ENCODE measurements at regions not wholly inside any gene's neighbourhood (a gene's known extent, or its start where the extent isn't known, plus 50 kb on each side); places are given as distances from the start of the nearest gene placed in this dataset.
A peak's percentile ranks its signal among the peaks of the same experiment; 100 is the strongest.

DNA sequence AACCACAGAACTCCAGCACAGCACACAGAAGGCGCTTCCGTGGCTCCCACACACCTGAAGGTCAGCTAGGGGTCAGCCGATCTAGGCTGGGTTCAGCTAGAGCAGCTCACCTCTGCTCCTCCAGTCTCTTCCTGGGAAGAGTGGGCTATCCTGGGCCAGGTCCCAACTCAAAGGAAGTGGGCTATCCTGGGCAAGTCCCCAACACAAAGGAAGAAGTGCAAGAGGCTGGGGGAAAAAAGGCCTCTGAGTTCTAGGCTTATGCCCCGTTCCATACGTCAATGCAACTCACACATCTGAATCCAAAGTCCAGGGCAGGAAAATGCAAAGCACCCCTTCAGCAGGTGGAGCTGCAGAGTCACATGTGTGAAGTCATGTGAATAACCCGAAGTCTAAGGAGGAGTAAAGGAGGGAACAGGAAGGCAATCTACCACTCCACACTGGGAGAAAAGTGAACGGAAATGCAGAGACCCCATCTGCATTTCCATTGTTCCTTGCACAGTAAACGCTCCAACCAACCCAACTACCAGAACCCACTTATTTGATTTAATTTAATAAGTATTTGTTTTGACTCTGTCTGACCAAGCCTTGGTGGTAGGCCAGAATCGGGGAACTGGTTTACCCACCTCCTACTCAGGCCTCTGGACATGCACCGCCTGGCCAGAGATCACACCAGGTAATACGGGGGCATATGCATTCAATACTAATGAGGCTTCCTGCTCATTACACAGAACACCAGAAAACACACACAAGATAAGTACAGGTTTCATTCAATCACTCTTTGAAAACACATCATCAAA is 95.5 kb upstream of the RNF32 start (continued):
- TF ChIP-seq, protein P1, sequence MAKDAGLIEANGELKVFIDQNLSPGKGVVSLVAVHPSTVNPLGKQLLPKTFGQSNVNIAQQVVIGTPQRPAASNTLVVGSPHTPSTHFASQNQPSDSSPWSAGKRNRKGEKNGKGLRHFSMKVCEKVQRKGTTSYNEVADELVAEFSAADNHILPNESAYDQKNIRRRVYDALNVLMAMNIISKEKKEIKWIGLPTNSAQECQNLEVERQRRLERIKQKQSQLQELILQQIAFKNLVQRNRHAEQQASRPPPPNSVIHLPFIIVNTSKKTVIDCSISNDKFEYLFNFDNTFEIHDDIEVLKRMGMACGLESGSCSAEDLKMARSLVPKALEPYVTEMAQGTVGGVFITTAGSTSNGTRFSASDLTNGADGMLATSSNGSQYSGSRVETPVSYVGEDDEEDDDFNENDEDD (CRISPR knock-in tag; IDR thresholded peaks at IDR 0.05; ENCODE audit: borderline replicate concordance): peak; percentile 35; the same call in 1 of the 2 replicates
- no peak for TF ChIP-seq ZNF614 (CRISPR knock-in tag; IDR thresholded peaks at IDR 0.05; ENCODE audit: borderline replicate concordance)
- no peak for TF ChIP-seq ZFP62 (CRISPR knock-in tag; IDR thresholded peaks at IDR 0.05)
- TF ChIP-seq RBFOX2 (IDR thresholded peaks at IDR 0.05; ENCODE audit: low read depth, low read length): no peak
- TF ChIP-seq, protein P2, sequence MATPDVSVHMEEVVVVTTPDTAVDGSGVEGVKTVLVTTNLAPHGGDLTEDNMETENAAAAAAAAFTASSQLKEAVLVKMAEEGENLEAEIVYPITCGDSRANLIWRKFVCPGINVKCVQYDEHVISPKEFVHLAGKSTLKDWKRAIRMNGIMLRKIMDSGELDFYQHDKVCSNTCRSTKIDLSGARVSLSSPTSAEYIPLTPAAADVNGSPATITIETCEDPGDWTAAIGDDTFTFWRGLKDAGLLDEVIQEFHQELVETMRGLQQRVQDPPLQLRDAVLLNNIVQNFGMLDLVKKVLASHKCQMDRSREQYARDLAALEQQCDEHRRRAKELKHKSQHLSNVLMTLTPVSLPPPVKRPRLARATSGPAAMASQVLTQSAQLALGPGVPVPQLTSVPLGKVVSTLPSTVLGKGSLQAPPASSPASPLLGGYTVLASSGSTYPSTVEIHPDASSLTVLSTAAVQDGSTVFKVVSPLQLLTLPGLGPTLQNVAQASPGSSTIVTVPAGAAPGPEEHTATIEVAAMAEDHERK (CRISPR knock-in tag; IDR thresholded peaks at IDR 0.05; ENCODE audit: low read depth): no peak
- peak; percentile 59 for TF ChIP-seq POGZ (CRISPR knock-in tag; IDR thresholded peaks at IDR 0.05)
- TF ChIP-seq, protein P3, sequence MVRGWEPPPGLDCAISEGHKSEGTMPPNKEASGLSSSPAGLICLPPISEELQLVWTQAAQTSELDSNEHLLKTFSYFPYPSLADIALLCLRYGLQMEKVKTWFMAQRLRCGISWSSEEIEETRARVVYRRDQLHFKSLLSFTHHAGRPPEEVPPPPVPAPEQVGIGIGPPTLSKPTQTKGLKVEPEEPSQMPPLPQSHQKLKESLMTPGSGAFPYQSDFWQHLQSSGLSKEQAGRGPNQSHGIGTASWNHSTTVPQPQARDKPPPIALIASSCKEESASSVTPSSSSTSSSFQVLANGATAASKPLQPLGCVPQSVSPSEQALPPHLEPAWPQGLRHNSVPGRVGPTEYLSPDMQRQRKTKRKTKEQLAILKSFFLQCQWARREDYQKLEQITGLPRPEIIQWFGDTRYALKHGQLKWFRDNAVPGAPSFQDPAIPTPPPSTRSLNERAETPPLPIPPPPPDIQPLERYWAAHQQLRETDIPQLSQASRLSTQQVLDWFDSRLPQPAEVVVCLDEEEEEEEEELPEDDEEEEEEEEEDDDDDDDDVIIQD (CRISPR knock-in tag; IDR thresholded peaks at IDR 0.05; ENCODE audit: low read depth): peak; percentile 68; the same call in 1 of the 2 replicates
- TF ChIP-seq FOXA3 (CRISPR knock-in tag; IDR thresholded peaks at IDR 0.05): 0 out of 2 replicates have a peak, but pooled peaks have one; percentile 21
- TF ChIP-seq, protein P4, sequence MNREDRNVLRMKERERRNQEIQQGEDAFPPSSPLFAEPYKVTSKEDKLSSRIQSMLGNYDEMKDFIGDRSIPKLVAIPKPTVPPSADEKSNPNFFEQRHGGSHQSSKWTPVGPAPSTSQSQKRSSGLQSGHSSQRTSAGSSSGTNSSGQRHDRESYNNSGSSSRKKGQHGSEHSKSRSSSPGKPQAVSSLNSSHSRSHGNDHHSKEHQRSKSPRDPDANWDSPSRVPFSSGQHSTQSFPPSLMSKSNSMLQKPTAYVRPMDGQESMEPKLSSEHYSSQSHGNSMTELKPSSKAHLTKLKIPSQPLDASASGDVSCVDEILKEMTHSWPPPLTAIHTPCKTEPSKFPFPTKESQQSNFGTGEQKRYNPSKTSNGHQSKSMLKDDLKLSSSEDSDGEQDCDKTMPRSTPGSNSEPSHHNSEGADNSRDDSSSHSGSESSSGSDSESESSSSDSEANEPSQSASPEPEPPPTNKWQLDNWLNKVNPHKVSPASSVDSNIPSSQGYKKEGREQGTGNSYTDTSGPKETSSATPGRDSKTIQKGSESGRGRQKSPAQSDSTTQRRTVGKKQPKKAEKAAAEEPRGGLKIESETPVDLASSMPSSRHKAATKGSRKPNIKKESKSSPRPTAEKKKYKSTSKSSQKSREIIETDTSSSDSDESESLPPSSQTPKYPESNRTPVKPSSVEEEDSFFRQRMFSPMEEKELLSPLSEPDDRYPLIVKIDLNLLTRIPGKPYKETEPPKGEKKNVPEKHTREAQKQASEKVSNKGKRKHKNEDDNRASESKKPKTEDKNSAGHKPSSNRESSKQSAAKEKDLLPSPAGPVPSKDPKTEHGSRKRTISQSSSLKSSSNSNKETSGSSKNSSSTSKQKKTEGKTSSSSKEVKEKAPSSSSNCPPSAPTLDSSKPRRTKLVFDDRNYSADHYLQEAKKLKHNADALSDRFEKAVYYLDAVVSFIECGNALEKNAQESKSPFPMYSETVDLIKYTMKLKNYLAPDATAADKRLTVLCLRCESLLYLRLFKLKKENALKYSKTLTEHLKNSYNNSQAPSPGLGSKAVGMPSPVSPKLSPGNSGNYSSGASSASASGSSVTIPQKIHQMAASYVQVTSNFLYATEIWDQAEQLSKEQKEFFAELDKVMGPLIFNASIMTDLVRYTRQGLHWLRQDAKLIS (CRISPR knock-in tag; IDR thresholded peaks at IDR 0.05): no peak
- TF ChIP-seq ZNF747 (CRISPR knock-in tag; IDR thresholded peaks at IDR 0.05; ENCODE audit: borderline replicate concordance): no peak
- no peak for TF ChIP-seq SRSF9 (IDR thresholded peaks at IDR 0.05; ENCODE audit: borderline replicate concordance, insufficient read depth, low read depth, low read length, poor library complexity, severe bottlenecking)
- TF ChIP-seq, protein P5, sequence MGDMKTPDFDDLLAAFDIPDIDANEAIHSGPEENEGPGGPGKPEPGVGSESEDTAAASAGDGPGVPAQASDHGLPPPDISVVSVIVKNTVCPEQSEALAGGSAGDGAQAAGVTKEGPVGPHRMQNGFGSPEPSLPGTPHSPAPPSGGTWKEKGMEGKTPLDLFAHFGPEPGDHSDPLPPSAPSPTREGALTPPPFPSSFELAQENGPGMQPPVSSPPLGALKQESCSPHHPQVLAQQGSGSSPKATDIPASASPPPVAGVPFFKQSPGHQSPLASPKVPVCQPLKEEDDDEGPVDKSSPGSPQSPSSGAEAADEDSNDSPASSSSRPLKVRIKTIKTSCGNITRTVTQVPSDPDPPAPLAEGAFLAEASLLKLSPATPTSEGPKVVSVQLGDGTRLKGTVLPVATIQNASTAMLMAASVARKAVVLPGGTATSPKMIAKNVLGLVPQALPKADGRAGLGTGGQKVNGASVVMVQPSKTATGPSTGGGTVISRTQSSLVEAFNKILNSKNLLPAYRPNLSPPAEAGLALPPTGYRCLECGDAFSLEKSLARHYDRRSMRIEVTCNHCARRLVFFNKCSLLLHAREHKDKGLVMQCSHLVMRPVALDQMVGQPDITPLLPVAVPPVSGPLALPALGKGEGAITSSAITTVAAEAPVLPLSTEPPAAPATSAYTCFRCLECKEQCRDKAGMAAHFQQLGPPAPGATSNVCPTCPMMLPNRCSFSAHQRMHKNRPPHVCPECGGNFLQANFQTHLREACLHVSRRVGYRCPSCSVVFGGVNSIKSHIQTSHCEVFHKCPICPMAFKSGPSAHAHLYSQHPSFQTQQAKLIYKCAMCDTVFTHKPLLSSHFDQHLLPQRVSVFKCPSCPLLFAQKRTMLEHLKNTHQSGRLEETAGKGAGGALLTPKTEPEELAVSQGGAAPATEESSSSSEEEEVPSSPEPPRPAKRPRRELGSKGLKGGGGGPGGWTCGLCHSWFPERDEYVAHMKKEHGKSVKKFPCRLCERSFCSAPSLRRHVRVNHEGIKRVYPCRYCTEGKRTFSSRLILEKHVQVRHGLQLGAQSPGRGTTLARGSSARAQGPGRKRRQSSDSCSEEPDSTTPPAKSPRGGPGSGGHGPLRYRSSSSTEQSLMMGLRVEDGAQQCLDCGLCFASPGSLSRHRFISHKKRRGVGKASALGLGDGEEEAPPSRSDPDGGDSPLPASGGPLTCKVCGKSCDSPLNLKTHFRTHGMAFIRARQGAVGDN (CRISPR knock-in tag; IDR thresholded peaks at IDR 0.05): peak; percentile 34; the same call in 1 of the 2 replicates
- TF ChIP-seq, protein P6, sequence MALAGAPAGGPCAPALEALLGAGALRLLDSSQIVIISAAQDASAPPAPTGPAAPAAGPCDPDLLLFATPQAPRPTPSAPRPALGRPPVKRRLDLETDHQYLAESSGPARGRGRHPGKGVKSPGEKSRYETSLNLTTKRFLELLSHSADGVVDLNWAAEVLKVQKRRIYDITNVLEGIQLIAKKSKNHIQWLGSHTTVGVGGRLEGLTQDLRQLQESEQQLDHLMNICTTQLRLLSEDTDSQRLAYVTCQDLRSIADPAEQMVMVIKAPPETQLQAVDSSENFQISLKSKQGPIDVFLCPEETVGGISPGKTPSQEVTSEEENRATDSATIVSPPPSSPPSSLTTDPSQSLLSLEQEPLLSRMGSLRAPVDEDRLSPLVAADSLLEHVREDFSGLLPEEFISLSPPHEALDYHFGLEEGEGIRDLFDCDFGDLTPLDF (CRISPR knock-in tag; IDR thresholded peaks at IDR 0.05): no peak
- no peak for TF ChIP-seq AGO2 (optimal IDR thresholded peaks at IDR 0.05; ENCODE audit: low read depth, low read length)

Measured in HepG2 (cell line).